A673 (cell line): ENCODE measurements at regions not wholly inside any gene's neighbourhood (a gene's known extent, or its start where the extent isn't known, plus 50 kb on each side); places are given as distances from the start of the nearest gene placed in this dataset.

Experiments
- EZH2 ChIP-seq: fragments of 200-600 bp; sonication (generic); IDR thresholded peaks from 2 replicates; pipeline ENCODE4 v1.6.1; 2017; ENCODE audit warnings: borderline replicate concordance, low read depth, mild to moderate bottlenecking, mixed read lengths, antibody characterized with exemption, low read length; ENCODE audit not compliant: poor library complexity, severe bottlenecking
- TF ChIP-seq, protein P1 (sequence below): fragments of 300-800, 200-600 bp; sonication (generic); conservative IDR thresholded peaks from 2 replicates; pipeline ENCODE4 v1.5.1; 2017; ENCODE audit warnings: low read depth, mild to moderate bottlenecking, antibody characterized with exemption, low read length, moderate library complexity, mixed read lengths

DNA sequence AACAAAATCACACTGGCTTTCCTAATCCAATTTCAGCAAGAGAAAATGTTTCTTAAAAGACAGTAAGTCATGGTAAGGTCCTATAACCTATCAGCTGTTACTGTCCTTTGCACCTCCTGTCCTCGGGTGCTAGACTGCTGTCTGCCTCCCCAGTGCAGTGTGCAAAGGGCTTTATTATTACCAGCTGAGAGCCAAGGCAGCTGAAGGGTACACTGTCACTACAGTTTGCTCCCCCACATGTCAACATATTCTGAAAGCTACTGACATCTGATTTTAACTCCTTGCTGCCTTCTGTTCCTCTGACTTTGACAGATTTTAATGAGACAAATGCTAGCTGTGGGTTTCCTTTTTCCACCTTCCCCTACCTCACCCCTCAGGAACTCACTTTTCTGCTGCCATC lies 389.4 kb upstream of the SLC24A2 start:
- TF ChIP-seq EZH2 = no peak
- TF ChIP-seq, protein P1, sequence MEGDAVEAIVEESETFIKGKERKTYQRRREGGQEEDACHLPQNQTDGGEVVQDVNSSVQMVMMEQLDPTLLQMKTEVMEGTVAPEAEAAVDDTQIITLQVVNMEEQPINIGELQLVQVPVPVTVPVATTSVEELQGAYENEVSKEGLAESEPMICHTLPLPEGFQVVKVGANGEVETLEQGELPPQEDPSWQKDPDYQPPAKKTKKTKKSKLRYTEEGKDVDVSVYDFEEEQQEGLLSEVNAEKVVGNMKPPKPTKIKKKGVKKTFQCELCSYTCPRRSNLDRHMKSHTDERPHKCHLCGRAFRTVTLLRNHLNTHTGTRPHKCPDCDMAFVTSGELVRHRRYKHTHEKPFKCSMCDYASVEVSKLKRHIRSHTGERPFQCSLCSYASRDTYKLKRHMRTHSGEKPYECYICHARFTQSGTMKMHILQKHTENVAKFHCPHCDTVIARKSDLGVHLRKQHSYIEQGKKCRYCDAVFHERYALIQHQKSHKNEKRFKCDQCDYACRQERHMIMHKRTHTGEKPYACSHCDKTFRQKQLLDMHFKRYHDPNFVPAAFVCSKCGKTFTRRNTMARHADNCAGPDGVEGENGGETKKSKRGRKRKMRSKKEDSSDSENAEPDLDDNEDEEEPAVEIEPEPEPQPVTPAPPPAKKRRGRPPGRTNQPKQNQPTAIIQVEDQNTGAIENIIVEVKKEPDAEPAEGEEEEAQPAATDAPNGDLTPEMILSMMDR = no peak
